Thyroid gland (tissue), 4 donors: ENCODE measurements at regions not wholly inside any gene's neighbourhood (a gene's known extent, or its start where the extent isn't known, plus 50 kb on each side); places are given as distances from the start of the nearest gene placed in this dataset.

Experiments
- POLR2A ChIP-seq, 2 donors: fragments of 450-650 bp; IDR thresholded peaks; one replicate each; pipeline ENCODE4 v1.6.1; 2017; ENCODE audit warnings: antibody characterized with exemption in 2 of 2, mild to moderate bottlenecking in 2 of 2, moderate library complexity in 1 of 2
- TF ChIP-seq, protein P1 (sequence below), 6 experiments: fragments of 200-600 bp in 3 of 6; fragments of 450-650 bp in 3 of 6; sonication (generic) in 3 of 6; IDR thresholded peaks; one replicate each; pipeline ENCODE4 v1.5.1; 2016 to 2019; ENCODE audit warnings: antibody characterized with exemption in 6 of 6, mild to moderate bottlenecking in 2 of 6, inconsistent platforms in 1 of 6, moderate library complexity in 1 of 6

DNA sequence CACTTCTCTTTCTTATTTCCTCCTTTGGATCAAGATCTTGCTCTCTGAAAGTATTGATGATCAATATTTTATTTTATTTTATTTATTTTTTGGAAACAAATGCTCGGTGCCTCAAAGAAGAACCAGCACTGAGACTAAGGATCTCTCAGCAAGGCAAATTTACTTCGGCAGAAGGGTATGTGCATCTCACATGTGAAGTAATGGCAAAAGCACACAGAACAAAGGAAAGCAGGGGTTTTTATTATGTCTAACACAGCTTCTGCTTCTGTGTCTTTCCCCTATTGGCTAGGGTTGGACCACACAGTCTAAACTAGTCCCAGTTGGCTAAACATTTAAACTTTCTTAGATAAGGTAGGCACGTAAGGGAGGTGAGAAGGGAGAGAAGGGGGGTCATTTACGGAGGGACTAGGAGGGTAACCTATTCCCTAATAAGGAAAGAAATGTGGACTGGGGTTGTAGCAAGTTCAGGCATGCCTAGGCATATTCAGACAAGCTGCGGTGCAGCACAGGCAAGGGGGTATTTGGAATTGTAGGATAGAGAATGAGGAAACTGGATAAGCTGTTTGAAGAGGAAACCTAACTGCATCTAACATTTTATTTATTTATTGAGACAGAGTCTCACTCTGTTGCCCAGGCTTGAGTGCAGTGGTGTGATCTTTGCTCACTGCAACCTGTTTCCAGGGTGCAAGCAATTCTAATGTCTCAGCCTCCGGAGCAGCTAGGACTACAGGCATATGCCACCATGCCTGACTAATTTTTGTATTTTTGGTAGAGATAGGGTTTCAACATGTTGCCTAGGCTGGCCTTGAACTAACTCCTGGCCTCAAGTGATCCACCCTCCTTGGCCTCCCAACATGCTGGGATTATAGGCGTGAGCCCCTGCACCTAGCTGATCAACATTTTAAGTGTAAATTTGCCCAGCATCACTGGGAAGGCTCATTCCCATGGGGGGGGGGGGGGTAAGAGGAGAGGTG lies 90.0 kb upstream of the EIF5 start:
- TF ChIP-seq, protein P1, sequence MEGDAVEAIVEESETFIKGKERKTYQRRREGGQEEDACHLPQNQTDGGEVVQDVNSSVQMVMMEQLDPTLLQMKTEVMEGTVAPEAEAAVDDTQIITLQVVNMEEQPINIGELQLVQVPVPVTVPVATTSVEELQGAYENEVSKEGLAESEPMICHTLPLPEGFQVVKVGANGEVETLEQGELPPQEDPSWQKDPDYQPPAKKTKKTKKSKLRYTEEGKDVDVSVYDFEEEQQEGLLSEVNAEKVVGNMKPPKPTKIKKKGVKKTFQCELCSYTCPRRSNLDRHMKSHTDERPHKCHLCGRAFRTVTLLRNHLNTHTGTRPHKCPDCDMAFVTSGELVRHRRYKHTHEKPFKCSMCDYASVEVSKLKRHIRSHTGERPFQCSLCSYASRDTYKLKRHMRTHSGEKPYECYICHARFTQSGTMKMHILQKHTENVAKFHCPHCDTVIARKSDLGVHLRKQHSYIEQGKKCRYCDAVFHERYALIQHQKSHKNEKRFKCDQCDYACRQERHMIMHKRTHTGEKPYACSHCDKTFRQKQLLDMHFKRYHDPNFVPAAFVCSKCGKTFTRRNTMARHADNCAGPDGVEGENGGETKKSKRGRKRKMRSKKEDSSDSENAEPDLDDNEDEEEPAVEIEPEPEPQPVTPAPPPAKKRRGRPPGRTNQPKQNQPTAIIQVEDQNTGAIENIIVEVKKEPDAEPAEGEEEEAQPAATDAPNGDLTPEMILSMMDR (IDR thresholded peaks at IDR 0.05): no peak
- TF ChIP-seq POLR2A (IDR thresholded peaks at IDR 0.05): no peak
